ENCODE measurements at regions not wholly inside any gene's neighbourhood (a gene's known extent, or its start where the extent isn't known, plus 50 kb on each side); places are given as distances from the start of the nearest gene placed in this dataset.

DNA sequence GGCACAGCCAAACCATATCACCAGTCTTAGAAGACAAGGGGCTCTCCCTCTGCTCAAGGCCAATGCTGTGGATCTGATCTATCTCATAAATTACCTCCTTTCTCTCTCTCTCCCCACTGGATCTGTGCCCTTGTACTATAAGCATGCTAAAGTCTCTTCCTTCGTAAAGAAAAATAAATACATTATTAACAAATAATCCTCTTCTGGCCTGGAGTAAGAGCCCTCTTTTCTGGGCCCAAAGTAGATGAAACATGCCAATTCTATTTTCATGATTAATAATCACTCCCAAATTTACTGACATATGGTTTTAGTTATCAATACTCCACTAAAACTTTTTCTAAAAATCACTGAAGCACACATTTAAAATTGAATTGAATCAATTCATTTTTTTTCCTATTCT, 889.7 kb downstream of the ADGRL2 start:
- TF ChIP-seq, protein P1, sequence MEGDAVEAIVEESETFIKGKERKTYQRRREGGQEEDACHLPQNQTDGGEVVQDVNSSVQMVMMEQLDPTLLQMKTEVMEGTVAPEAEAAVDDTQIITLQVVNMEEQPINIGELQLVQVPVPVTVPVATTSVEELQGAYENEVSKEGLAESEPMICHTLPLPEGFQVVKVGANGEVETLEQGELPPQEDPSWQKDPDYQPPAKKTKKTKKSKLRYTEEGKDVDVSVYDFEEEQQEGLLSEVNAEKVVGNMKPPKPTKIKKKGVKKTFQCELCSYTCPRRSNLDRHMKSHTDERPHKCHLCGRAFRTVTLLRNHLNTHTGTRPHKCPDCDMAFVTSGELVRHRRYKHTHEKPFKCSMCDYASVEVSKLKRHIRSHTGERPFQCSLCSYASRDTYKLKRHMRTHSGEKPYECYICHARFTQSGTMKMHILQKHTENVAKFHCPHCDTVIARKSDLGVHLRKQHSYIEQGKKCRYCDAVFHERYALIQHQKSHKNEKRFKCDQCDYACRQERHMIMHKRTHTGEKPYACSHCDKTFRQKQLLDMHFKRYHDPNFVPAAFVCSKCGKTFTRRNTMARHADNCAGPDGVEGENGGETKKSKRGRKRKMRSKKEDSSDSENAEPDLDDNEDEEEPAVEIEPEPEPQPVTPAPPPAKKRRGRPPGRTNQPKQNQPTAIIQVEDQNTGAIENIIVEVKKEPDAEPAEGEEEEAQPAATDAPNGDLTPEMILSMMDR (IDR thresholded peaks at IDR 0.05) = no peak
- no peak for TF ChIP-seq POLR2AphosphoS5 (IDR thresholded peaks at IDR 0.05)
